Colonic mucosa (tissue), 4 donors: ENCODE measurements at regions not wholly inside any gene's neighbourhood (a gene's known extent, or its start where the extent isn't known, plus 50 kb on each side); places are given as distances from the start of the nearest gene placed in this dataset.

Experiments used
- DNase-seq: peaks from one replicate; pipeline ENCODE4 v3.0.0-alpha.2; 2020
- H3K27ac ChIP-seq: fragments of 200-600 bp; one replicate; pipeline ENCODE4 v1.8.0; 2021
- H3K27me3 ChIP-seq: fragments of 200-600 bp; one replicate; pipeline ENCODE4 v1.8.0; 2021
- H3K36me3 ChIP-seq: fragments of 200-600 bp; one replicate; pipeline ENCODE4 v1.8.0; 2021
- H3K4me1 ChIP-seq: fragments of 200-600 bp; one replicate; pipeline ENCODE4 v1.8.0; 2021; ENCODE audit warnings: mild to moderate bottlenecking
- H3K4me3 ChIP-seq: fragments of 200-600 bp; one replicate; pipeline ENCODE4 v1.8.0; 2021
- H3K9ac ChIP-seq, 2 donors: one replicate each; pipeline ENCODE4 v1.7.0; 2013; ENCODE audit warnings: control low read depth in 2 of 2, low read depth in 2 of 2, low read length in 2 of 2
- H3K9me3 ChIP-seq: fragments of 200-600 bp; one replicate; pipeline ENCODE4 v1.8.0; 2021
- intact Hi-C: fragments of 100-400 bp; cut with DNase I; formaldehyde crosslinking; loops from one replicate; pipeline ENCODE4 v1.14.1; 2022
- TF ChIP-seq, protein P1 (sequence below): fragments of 200-600 bp; IDR thresholded peaks from one replicate; pipeline ENCODE4 v1.8.0; 2022; ENCODE audit warnings: antibody characterized with exemption, mild to moderate bottlenecking
- donor health status: healthy.
- donor health status: DM: no; HTN: no; CAD: no.
- donor health status: DM: no; HTN: no; CAD: no.

DNA sequence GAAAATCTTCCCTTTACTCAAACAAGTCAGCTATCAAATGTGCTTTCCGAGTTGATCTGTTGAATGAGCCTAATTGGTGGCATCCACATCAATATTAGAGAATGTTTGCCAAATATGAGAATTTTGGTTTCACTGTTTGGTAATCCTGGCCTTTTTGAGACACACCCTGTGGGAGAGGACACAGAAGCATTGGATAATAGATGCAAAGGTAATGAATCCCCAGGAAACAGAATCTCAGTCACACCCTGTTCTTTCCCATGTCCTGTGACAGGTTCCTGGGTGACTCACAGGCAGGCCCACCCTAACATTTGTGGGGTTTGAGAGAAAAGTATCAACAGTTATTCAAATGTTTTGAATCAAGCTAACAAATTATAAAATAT is 99.8 kb upstream of the PELI1 start:
- H3K9ac ChIP-seq = no peak overlapping the region
- no peaks in the 10 kb centered on the region for H3K9me3 ChIP-seq
- no peaks in the 10 kb centered on the region for H3K27me3 ChIP-seq
- no peak overlapping the region for H3K27ac ChIP-seq
- TF ChIP-seq, protein P1, sequence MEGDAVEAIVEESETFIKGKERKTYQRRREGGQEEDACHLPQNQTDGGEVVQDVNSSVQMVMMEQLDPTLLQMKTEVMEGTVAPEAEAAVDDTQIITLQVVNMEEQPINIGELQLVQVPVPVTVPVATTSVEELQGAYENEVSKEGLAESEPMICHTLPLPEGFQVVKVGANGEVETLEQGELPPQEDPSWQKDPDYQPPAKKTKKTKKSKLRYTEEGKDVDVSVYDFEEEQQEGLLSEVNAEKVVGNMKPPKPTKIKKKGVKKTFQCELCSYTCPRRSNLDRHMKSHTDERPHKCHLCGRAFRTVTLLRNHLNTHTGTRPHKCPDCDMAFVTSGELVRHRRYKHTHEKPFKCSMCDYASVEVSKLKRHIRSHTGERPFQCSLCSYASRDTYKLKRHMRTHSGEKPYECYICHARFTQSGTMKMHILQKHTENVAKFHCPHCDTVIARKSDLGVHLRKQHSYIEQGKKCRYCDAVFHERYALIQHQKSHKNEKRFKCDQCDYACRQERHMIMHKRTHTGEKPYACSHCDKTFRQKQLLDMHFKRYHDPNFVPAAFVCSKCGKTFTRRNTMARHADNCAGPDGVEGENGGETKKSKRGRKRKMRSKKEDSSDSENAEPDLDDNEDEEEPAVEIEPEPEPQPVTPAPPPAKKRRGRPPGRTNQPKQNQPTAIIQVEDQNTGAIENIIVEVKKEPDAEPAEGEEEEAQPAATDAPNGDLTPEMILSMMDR = no peak
- intact Hi-C loops = no loop called here
- no peaks in the 10 kb centered on the region for H3K36me3 ChIP-seq
- no peaks in the 10 kb centered on the region for H3K4me1 ChIP-seq
- DNase-seq = no peak
- H3K4me3 ChIP-seq = no peak overlapping the region

DNA sequence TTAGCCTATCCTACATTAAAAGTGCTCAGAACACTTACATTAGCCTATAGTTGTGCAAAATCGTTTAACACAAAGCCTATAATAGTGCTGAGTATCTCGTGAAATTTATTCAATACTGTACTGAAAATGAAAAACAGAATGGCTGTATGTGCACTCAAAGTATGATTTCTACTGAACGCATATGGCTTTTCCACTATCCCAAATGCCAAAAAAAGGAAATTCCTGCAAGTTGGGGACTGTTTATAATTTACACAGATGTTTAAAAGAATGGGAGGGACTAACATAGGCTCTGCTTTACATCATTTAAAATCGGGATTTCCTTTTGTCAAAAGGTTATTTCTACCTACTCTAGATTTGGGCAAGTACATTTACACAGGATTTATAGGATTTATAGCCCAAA is 101.4 kb upstream of the PELI1 start:
- TF ChIP-seq, protein P1 = no peak
- DNase-seq = no peak
- no peak overlapping the region for H3K4me3 ChIP-seq
- no peak overlapping the region for H3K27ac ChIP-seq
- no peaks in the 10 kb centered on the region for H3K4me1 ChIP-seq
- H3K27me3 ChIP-seq = no peaks in the 10 kb centered on the region
- H3K36me3 ChIP-seq = no peaks in the 10 kb centered on the region
- intact Hi-C loops = no loop called here
- no peaks in the 10 kb centered on the region for H3K9me3 ChIP-seq
- no peak overlapping the region for H3K9ac ChIP-seq

DNA sequence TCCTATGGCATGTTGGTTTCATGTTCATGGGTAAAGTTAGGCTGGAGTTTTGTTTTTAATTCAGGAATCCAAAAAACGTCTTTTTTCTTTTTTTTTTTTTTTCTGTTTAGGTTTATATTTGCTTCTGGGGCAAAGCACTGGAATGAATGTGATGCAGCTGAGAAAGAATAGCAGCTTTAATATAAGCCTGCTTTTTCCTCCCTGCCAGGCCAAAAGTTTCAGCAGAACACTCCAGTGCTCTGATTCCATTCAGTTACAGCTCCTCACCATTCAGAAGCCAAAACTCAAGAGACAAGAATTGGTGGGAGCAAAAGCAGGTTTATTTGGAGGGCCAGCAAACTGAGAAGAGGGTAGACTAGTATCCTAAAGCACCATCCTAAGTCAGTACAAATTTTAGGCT is 102.7 kb upstream of the PELI1 start:
- no peak overlapping the region for H3K9ac ChIP-seq
- H3K4me1 ChIP-seq = no peaks in the 10 kb centered on the region
- H3K27ac ChIP-seq = no peak overlapping the region
- no peaks in the 10 kb centered on the region for H3K36me3 ChIP-seq
- no peak for DNase-seq
- no peak overlapping the region for H3K4me3 ChIP-seq
- no peaks in the 10 kb centered on the region for H3K9me3 ChIP-seq
- TF ChIP-seq, protein P1 = no peak
- H3K27me3 ChIP-seq = no peaks in the 10 kb centered on the region
- intact Hi-C loops = no loop called here

DNA sequence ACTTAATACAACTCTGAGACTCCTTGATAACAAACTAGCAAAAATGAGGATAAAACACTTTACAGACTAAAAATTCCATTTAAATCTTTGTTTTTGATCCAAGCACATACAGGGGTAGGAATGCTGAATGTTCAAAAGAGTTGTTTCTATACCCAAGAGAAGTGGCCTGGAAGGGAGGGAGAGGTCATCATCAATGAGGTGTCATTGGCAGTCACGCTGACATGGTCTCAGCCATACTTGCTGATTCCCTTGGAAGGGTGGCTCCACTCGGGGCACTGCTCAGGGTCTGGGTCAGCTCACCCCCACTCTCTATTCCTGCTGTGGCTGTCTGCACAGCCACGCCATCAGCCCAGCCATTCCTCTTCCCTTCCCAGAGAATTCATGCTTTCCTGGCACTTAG is 105.2 kb upstream of the PELI1 start:
- no peaks in the 10 kb centered on the region for H3K27me3 ChIP-seq
- H3K9me3 ChIP-seq = no peaks in the 10 kb centered on the region
- intact Hi-C loops = no loop called here
- H3K9ac ChIP-seq = no peak overlapping the region
- no peak overlapping the region for H3K4me3 ChIP-seq
- no peak overlapping the region for H3K27ac ChIP-seq
- no peaks in the 10 kb centered on the region for H3K4me1 ChIP-seq
- H3K36me3 ChIP-seq = no peaks in the 10 kb centered on the region
- TF ChIP-seq, protein P1 = no peak
- no peak for DNase-seq

DNA sequence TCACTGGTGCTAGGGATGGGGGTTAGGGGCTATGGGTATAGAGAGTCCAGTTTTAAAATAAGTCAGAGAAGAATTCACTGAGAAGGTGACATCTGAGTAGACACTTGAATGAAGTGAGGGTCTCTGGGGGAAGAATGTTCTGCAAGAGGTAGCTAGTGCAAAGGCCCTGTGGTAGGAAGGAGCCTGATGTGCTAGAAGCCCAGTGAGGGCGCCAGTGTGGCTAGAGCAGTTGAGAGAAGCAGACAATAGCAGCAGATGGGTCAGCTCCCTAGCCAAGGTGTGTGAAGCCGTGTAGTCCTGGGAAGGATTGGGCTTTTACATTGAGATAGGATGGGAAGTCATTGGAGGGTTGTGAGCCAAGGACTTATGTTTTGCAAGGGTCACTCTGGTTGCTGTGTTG is 105.8 kb upstream of the PELI1 start:
- Histone ChIP-seq H3K27me3 (no peaks in the 10 kb centered on the region), H3K4me1 (no peaks in the 10 kb centered on the region), H3K4me3 (no peak overlapping the region), H3K36me3 (no peaks in the 10 kb centered on the region), H3K27ac (no peak overlapping the region), H3K9me3 (no peaks in the 10 kb centered on the region), H3K9ac (no peak overlapping the region)
- intact Hi-C loops = no loop called here
- TF ChIP-seq, protein P1 = no peak
- no peak for DNase-seq
